HS-27A (cell line): ENCODE measurements at regions not wholly inside any gene's neighbourhood (a gene's known extent, or its start where the extent isn't known, plus 50 kb on each side); places are given as distances from the start of the nearest gene placed in this dataset.

ENCODE experiments used
- DNase-seq: peaks from one replicate; pipeline ENCODE4 v3.0.0-alpha.2; 2012; ENCODE audit warnings: low read depth, missing footprints

DNA sequence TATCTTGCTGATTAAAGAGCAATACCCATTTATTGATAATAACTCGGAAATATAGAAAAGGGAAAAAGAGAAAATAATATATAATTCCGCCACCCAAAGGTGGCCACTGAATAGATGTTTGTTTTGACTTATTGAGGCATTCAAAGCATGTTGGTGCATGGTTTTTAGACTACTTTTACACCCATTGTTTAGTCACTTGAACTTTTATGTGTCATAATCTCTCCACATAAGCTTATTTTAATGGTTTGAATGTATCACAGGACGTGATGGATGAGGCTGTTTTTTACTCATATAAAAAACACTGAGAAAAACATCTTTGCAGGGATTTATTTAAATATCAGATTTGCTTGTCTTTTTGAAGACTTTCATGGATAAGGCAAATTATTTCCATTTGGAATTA lies 120.4 kb downstream of the ACKR3 start:
- no peak for DNase-seq

DNA sequence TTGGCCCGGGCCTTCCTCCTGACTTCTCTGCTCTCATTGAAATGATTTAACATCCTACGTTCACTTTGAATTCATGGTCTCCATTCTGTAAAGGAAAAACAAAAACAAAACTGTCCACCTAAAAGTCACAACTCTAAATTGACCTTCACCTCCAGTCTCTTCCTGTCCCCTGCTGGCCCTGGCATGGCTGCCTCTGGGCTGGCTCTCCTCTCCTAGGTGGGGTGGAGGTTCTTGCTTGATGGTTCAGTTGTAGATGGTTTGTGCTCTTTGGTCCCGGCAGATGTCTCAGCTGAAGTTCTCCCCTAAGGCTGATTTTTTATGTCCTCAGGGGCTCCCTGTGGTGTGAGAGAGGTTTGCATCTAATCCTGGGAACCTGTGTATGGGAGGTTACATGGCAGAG lies 121.1 kb downstream of the ACKR3 start:
- no peak for DNase-seq

DNA sequence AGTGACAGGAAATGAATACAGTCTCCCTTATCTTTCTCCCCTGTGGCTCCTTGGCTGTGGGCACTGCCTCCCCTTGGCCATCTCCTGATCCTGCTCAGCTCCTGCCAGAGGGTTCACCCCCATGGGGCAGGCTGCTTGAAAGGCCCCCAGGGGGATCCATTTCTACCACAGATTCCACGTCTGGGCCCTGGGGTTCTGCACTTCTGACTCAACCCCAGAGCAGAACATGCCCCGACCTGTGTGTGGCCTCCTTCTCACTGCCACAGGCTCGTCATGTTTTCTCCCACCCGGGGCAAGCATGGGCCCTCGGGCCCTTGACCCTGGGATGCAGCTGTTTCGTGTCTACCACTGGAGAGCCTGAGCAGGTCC lies 122.2 kb downstream of the ACKR3 start:
- no peak for DNase-seq

DNA sequence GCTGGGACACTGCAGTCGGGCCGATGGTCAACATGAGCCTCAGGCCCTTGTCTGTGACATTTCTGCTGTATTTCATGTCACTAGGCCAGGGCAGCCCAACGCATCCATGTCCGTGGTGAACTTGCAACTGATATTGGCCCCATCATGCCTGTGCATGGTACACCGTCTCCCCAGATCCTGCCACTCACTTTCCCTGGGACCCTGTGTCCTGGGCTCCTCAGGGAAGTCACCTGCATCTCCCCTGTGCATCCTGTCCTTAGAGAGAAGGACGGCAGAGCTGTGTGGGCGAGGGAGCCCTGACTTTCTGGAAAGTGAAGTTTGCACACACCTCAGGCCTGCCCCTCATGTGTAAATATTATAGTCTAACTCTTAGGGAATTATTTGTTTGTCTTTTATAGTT lies 123.3 kb downstream of the ACKR3 start:
- no peak for DNase-seq

DNA sequence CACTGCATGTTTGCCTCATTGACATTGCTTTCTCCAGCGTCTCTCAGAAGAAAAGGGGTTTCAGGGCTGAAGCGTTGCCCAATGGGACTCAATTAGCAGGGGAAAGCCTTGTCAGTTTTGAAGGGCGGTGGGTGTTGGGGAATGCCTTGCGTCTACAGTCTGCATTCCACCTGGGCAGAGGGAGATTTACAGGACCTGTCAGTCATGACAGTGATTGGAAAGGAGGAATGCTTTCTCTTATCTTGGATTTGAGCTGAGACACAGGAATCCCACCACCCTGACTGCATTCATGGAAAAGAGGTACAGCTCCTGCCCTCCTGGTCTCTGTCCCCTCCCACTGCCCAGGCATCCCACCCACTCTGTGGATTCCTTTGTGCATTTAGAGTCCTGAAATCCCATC lies 123.9 kb downstream of the ACKR3 start:
- no peak for DNase-seq

DNA sequence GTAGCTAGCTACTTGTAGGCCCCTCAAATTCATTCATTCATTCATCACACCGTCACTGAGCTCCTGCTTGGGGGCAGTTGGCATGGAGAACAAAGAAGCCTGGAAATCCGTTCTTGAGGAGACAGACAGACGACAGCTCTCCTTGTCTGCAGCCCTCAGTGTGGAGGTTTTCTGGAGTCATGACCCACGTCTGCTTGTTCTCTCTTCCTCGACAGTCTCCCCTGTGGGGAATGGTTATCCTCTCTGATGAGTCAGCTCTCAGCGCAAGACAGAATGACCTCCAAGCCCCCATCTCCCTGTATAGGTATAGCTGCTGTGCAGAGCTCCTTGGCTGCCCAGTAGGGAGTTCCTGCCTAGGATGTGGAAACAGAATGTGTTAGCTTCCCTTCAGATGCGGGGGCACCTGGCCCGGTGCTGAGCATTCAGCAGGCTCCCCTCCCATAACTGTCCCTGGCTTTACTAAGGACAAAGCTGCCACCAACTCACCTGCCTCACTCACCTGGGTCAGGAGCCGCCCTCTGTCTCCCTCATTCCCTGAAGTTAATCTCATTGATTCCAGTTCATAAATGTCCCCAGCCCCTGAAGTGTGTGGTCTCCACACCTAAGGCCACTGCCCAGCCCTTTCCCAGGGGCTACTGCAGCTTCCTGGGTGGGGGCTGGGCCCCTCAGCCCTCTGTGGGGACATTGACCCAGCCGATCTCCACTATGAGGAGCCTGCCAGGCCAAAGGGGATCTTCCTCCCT lies 124.7 kb downstream of the ACKR3 start:
- DNase-seq: no peak

DNA sequence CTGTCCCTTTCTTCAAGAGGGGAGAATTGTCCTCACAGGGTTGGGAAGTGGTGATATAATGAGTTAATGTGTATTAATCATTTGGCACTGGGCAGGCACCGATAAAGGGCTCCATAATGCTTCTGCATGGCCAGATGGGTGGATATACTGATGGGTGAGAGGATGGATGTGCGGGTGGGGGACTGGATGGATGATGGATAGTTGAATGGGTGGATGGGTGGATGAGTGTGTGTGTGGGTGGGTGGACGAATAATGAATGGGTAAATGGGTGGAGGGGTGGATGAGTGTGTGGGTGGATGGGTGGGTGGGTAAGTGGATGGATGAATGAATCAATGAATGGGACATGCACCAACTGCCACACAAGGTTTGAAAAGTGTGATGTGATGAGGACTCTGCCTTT lies 127.2 kb downstream of the ACKR3 start:
- DNase-seq: no peak

DNA sequence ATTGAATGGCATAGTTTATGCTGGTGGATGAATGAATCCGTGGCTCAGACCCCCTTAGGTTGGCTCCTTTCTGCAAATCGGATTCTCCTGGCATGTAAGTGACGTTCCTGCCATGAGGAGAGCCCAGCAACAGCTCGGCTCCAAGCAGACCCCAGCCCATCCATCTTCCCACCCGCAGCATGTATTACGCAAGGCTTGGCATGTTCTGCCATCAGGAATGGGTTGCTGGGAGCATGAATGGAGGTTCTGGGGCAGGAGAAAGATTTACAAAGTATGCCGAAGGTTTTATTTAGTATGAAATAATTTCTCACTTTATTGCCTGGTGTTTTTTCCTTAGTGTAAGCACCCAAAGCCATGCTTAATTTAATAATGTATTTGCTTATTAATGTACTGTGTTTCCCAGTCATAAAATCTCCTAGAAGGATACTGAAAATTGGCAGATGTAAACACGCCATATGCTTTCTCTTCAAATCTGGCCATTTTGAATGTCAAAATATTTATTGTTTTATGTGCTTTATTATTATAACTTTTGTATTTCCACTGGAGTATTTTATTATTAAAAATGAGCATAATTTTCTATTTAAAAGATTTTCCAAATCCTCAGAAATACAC lies 128.5 kb downstream of the ACKR3 start:
- no peak for DNase-seq

DNA sequence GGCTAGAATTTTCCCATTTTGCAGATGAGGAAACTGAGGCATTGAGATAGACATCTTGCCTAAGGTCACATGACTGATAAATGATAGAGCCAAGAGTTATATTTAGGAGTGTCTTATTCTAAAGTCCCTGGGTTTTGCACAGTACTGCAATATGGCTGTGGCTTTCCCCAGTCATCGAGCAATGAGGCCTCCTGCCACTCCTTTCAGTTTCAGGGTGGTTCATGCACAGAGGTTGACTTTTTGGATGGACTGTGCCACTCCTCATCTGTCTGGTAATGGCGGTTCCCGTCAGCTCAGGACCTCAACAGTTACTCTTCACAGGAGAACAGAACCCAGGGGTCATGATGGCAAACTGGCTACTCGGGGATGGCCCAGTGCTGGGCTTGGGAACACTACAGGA lies 131.1 kb downstream of the ACKR3 start:
- no peak for DNase-seq

DNA sequence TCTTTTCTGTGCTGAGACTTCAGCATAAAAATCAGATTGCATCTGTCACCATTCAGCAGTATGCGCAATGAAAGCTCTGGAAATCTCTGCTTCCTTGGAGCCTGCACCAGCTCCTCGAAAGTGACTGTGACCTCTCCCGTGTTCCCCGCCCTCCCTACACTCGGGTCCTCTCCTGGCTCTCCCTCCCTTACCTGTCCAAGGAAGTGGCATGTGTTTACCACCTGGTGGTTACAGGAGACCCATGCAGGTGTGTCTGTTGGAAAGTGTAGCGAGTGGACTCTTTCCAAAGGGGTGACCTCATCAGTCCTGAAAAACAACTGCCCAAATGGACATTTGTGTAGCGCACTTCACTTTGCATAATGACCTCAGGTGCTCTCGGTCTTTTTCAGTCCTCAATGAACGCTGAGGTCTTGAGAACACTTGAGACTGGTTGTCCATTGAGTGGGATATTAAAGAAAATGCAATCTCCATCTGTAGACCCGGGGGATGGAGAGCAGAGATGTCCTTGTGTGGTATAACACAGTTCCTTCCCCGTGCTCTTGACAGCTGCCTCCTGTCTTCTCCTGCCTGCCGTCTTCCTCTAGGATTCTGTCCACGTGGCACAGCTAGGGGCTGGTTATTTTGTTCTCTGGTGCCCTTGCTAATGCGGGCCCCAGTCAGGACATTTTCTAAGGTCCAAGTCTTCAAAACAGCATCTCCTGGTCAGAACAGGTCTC lies 133.2 kb downstream of the ACKR3 start:
- DNase-seq: no peak

DNA sequence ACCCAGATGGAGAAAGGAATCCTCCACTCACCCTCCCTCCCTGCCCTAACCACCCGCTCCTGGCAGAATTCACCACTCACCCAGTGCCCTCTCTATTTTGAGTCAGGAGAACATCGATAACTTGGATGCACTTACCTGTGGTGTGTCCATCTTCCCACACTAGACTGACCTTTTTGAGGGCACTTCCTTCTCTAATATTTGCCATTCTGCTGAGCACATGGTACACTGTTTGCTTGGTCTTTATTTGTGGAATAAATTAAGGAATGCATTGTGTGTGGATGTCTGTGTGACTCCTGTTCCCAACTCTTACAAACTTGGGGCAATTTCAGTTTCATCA lies 133.7 kb downstream of the ACKR3 start:
- DNase-seq: no peak

DNA sequence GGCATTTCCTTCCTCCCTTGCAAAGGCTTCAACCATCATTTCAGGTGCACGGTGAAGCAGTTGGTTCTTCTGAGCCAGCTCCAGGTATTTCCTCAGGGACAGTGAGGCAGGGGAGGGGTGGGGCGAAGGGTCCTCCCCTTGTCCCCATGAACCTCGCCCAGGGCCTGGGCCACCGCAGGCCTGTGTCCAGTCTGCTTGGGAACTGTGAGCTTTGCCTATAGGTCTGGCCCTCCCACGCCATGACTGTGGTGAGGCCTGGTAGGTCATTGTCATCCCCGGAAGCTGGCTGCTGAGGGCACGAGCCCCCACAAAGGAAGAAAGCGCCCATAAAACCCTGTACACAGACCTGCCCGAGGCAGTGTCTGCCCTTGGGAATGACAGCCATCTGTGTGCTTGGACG lies 134.3 kb downstream of the ACKR3 start:
- no peak for DNase-seq

DNA sequence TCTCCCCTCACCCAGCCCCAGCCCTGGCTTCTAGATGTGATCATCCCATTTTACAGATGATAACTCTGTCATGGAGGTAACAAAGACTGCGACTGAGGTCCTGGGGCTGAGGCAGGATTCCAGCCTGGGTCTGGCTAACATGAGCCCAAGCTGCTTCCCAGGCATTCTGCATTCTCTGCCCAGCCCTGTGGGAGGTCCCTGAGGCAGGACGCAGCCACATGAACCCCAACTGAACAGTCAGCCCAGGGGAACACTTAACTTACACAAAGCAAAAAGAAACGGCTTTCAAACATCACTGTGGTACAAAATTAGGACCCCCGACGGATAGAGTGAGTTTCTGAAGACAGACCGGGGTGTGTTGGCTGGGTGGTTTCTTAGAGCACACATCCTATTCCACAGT lies 135.3 kb downstream of the ACKR3 start:
- no peak for DNase-seq

DNA sequence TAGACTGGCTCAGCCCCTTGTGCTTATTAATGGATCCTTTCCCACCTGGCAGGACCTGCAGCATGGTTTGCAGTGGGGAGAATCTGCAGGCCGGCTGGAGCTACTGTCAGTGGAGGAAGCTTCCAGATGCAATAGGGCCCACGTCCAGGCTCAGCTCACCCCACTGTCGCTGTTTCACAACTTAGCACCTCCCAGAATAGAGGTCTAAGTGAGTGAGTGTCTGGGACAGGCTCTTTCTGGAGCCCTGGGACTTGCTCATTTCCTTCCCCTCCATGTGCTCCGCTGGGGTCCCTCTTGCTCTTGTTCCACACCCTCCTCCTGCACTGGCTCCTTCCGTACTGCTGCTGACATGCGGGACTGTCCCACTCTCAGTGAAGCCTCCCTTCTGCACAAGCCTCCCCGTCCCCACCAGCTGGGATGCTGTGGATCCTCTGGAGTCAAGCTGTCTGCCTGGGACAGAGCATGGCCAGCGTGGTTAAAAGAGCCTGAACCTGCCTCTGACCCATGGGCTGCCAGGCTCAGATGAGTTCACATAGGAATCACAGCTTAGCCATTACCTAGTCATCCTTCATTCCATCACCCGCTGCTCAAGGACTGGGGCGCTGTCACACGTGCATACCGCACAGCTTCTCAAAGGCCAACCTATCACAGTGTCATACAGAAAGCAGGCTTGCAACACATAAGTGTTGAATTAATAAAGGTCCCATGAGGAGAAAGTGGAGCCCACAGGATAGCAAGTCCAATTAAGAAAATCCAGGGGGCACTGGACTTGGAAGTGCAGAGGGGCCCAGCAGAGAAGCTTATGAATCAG lies 135.9 kb downstream of the ACKR3 start:
- DNase-seq: no peak

DNA sequence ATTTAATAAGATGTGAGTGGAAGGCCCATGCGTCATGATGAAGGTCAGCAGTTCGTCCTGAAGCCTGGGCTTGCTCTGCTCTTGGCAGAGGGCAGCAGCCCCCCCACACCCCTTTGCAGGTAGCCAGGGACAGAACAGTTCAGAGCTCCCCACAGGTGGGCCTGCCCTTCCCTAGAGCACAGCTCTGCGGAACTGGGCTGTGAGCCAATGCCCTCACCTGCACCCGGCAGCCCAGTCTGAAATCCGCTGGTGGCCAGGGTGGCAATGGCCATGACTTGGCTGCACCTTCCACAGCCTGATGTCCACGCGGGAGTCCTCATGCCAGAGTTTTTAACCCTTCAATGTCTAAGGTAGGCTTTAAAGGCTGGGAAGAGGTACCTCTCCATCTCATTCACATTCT lies 136.7 kb downstream of the ACKR3 start:
- DNase-seq: no peak

DNA sequence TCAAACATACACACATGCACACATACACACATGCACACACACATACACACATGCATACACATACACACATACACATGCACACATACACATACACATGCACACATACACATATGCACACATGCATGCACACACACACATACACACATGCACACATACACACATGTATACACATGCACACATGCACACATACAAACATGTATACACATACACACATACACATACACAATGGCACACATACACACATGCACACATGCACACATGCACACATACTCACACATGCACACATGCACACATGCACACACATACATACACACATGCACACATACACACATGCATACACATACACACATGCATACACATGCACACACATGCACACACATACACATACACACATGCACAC lies 137.2 kb downstream of the ACKR3 start:
- no peak for DNase-seq

DNA sequence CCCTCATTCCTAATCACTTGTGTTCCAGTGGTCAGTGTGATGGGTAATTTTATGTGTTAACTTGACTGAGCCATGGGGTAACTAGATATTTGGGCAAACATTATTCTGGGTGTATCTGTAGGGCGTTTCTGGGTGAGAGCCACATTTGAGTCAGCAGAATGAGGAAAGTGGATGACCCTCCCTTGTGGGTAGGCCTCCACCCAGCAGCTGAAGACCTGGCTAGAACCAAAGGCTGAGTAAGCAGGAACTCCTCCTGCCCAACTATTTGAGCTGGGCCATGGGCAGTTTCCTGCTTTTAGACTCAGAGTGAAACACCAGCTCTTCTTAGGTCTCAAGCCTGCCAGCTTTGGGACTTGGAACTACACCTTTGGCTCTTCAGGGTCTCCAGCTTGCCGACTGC lies 141.8 kb downstream of the ACKR3 start:
- DNase-seq: no peak

DNA sequence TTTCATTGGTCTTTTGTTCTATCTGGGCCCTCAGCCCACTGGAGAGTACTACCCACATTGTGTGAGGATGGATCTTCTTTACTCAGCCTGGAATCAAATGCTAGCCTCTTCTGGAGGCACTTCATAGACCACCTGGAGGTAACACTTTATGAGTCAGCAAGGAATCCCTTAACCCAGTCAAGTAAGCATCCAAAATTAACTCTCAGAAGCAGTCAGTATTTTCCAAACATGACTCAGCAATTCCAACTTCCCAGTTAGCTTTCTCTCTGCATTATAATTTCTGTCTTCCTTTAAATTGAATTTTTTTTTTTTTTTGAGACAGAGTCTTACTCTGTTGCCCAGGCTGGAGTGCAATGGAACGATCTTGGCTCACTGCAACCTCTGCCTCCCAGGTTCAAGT lies 142.7 kb downstream of the ACKR3 start:
- no peak for DNase-seq

DNA sequence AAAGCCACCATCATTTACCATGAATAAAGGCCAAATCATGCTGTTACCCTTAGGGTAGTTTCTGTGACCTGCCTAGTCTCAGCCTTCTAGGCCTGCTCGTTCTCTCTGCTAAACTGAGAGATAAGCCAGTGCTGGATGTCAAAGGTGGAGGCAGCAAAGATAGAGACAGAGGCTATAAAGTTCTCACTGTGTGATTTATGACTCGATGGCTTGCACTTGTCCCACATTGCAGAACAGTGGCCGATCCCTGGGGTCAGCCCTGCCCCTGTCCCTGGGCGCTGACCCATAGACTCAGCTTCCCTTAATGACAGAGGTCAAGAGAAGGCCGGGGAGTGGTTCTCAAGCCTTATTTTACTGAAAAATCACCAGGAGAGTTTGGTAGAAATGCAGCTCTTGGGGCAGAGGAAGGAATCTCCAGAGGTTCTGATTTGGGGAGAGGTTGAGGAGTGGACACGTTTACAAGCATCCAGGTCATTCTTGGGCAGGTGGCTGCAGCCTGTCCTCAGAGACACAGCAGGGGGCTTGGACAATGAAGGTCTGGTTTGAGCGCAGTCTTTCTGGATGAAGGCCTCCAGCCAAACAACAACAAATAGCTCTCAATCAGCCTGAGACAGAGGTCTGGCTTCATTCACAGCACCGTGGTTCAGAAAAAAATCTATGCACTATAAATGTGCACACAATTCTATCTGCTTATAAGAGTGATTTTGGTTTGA lies 143.5 kb downstream of the ACKR3 start:
- DNase-seq: no peak

DNA sequence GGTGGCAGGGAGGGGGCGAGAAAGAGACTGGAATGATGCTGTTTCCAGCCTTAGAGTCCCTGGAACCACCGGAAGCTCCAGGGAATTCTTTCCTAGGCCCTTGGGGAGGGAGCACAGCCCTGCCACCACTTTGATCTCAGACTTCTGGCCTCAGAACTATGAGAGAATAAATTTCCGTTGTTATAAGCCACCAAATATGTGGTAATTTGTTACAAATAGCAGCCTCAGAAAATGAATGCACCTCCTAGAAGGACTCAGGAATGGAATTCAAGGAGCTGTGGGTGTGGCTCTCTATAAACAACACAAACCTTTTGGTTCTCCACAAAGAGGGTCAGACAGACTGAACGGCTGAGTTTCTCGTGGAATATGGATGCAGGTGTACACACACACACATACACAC lies 144.5 kb downstream of the ACKR3 start:
- no peak for DNase-seq

DNA sequence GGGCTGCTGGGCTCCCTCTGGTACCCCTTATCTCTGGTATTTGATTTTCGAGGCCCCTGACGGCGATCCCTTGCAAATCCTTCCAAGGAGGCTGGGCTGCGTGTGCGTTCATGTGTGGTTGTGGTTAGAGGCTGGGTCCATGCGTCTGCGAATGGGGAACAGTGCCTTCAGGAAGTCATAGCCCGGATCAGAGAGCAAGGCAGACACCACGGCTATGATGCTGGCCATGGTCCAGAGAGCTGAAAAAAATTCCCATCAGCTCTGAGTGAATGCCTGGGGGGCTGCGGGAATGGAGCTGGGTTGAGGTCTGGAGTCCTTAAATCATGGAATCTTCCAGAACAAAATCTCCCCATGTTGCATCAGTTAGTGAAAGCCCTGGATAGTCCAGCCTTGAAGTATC lies 145.5 kb downstream of the ACKR3 start:
- DNase-seq: no peak

DNA sequence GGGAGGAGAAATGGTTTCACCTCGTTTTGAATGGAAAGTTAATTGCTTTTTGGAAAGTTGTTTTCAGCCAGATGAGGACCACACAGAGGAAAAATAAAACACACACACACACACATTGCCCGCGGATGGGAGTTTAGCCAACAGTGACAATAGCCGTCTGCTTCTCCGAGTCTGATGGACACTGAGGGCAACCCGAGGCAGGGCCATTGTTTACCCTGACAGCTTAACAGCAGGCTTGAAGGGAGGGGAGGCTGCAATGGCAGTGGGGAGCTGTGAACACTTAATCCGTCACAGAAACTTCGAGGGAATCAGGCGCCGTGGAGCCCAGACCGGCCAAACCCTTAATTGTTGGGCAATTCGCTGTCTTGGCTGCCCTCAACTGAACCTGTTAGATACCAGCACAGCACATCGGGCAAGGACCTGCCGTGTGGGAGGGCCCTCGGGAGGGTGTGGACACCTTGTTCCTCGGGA lies 145.9 kb downstream of the ACKR3 start:
- DNase-seq: no peak
